Suprapubic skin (tissue), 4 donors: ENCODE measurements at regions not wholly inside any gene's neighbourhood (a gene's known extent, or its start where the extent isn't known, plus 50 kb on each side); places are given as distances from the start of the nearest gene placed in this dataset.

Source experiments
- DNase-seq, 2 donors: peaks; one replicate each; pipeline ENCODE4 v3.0.0-alpha.2; 2019; ENCODE audit warnings: low spot score in 2 of 2
- H3K27ac ChIP-seq: fragments of 200-600 bp; sonication (generic); one replicate; pipeline ENCODE4 v1.5.1; 2019
- H3K27me3 ChIP-seq: fragments of 200-600 bp; sonication (generic); one replicate; pipeline ENCODE4 v1.5.1; 2019
- H3K36me3 ChIP-seq: fragments of 200-600 bp; sonication (generic); one replicate; pipeline ENCODE4 v1.5.1; 2019
- H3K4me1 ChIP-seq: fragments of 200-600 bp; sonication (generic); one replicate; pipeline ENCODE4 v1.5.1; 2019
- H3K4me3 ChIP-seq: fragments of 200-600 bp; sonication (generic); one replicate; pipeline ENCODE4 v1.5.1; 2019; ENCODE audit warnings: mild to moderate bottlenecking
- H3K9me3 ChIP-seq: fragments of 200-600 bp; sonication (generic); one replicate; pipeline ENCODE4 v1.5.1; 2019
- EP300 ChIP-seq: sonication (generic); formaldehyde crosslinking; IDR thresholded peaks from one replicate; pipeline ENCODE4 v1.6.1; 2017; ENCODE audit warnings: antibody characterized with exemption
- POLR2A ChIP-seq, 2 donors: fragments of 450-650 bp; IDR thresholded peaks; one replicate each; pipeline ENCODE4 v1.6.1; 2017; ENCODE audit warnings: antibody characterized with exemption in 2 of 2, mild to moderate bottlenecking in 2 of 2, moderate library complexity in 2 of 2
- POLR2AphosphoS5 ChIP-seq, 3 donors: sonication (generic); formaldehyde crosslinking; IDR thresholded peaks; one replicate each; pipeline ENCODE4 v1.6.1; 2017; ENCODE audit warnings: antibody characterized with exemption in 3 of 3
- WGBS: methylation state at CpG from one replicate; pipeline ENCODE4 v1.1.5; 2018; 5-methylcytosine and 5-hydroxymethylcytosine counted together
- TF ChIP-seq, protein P1 (sequence below), 2 donors: fragments of 200-600 bp in 1 of 2; fragments of 450-650 bp in 1 of 2; sonication (generic) in 1 of 2; IDR thresholded peaks; one replicate each; pipeline ENCODE4 v1.5.1; 2016 to 2019; ENCODE audit warnings: antibody characterized with exemption in 2 of 2, mild to moderate bottlenecking in 1 of 2, moderate library complexity in 1 of 2

GRCh38 chr1:17967623-17968255, 139.9 kb upstream of the IGSF21 start:
- Histone ChIP-seq H3K27ac (no peak overlapping the region), H3K36me3 (no peaks in the 10 kb centered on the region), H3K27me3 (peaks cover 20% of the 10 kb centered on the region), H3K9me3 (no peaks in the 10 kb centered on the region), H3K4me3 (no peak overlapping the region), H3K4me1 (no peaks in the 10 kb centered on the region)
- TF ChIP-seq POLR2AphosphoS5 (IDR thresholded peaks at IDR 0.05) (no peak), POLR2A (IDR thresholded peaks at IDR 0.05) (no peak)
- TF ChIP-seq, protein P1, sequence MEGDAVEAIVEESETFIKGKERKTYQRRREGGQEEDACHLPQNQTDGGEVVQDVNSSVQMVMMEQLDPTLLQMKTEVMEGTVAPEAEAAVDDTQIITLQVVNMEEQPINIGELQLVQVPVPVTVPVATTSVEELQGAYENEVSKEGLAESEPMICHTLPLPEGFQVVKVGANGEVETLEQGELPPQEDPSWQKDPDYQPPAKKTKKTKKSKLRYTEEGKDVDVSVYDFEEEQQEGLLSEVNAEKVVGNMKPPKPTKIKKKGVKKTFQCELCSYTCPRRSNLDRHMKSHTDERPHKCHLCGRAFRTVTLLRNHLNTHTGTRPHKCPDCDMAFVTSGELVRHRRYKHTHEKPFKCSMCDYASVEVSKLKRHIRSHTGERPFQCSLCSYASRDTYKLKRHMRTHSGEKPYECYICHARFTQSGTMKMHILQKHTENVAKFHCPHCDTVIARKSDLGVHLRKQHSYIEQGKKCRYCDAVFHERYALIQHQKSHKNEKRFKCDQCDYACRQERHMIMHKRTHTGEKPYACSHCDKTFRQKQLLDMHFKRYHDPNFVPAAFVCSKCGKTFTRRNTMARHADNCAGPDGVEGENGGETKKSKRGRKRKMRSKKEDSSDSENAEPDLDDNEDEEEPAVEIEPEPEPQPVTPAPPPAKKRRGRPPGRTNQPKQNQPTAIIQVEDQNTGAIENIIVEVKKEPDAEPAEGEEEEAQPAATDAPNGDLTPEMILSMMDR (IDR thresholded peaks at IDR 0.05), result no peak
- 66% methylated on average over 2 of the region's 2 CpGs for WGBS
- DNase-seq, result no peak

GRCh38 chr1:17970757-17971156, 136.8 kb upstream of the IGSF21 start:
- Histone ChIP-seq H3K36me3 (no peaks in the 10 kb centered on the region), H3K9me3 (no peaks in the 10 kb centered on the region), H3K27ac (no peak overlapping the region), H3K27me3 (peaks cover 35% of the 10 kb centered on the region), H3K4me1 (no peaks in the 10 kb centered on the region), H3K4me3 (no peak overlapping the region)
- 89% methylated on average over 5 of the region's 5 CpGs for WGBS
- DNase-seq, result no peak
- TF ChIP-seq EP300 (no peak), POLR2A (IDR thresholded peaks at IDR 0.05) (no peak), POLR2AphosphoS5 (IDR thresholded peaks at IDR 0.05) (no peak)
- TF ChIP-seq, protein P1 (IDR thresholded peaks at IDR 0.05), result no peak

GRCh38 chr1:17973694-17974093, 133.9 kb upstream of the IGSF21 start:
- Histone ChIP-seq H3K27ac (no peak overlapping the region), H3K36me3 (no peaks in the 10 kb centered on the region), H3K9me3 (no peaks in the 10 kb centered on the region), H3K4me1 (no peaks in the 10 kb centered on the region), H3K27me3 (peaks cover 29% of the 10 kb centered on the region), H3K4me3 (no peak overlapping the region)
- WGBS, result 59% methylated on average over 8 of the region's 8 CpGs
- TF ChIP-seq POLR2AphosphoS5 (IDR thresholded peaks at IDR 0.05) (no peak), POLR2A (IDR thresholded peaks at IDR 0.05) (no peak), EP300 (no peak)
- TF ChIP-seq, protein P1 (IDR thresholded peaks at IDR 0.05), result no peak
- DNase-seq, result no peak

DNA sequence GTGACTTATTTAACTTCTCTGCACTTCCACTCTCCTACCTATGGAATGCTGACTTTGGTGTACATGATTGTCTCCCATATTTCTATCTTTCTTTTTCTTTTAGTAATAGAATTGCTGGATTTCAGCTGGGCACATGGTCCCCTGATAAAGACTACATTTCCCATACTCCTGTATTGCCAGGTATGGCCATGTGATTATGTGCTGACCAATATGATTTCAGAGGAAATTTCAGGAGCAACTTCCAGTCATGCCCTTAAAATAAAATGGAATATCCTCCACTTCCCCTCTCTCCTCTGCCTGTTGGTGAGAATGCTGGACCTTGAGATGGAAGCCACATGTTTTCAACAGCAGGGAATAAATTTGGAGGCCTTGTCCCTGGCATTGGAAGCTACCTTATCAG, 130.7 kb upstream of the IGSF21 start:
- peaks cover 43% of the 10 kb centered on the region for H3K27me3 ChIP-seq
- no peak for DNase-seq
- H3K36me3 ChIP-seq, result no peaks in the 10 kb centered on the region
- H3K4me1 ChIP-seq, result no peaks in the 10 kb centered on the region
- no peak overlapping the region for H3K4me3 ChIP-seq
- H3K9me3 ChIP-seq, result no peaks in the 10 kb centered on the region
- H3K27ac ChIP-seq, result no peak overlapping the region
- TF ChIP-seq POLR2A (IDR thresholded peaks at IDR 0.05) (no peak), EP300 (no peak), POLR2AphosphoS5 (IDR thresholded peaks at IDR 0.05) (no peak)
- TF ChIP-seq, protein P1 (IDR thresholded peaks at IDR 0.05), result no peak

DNA sequence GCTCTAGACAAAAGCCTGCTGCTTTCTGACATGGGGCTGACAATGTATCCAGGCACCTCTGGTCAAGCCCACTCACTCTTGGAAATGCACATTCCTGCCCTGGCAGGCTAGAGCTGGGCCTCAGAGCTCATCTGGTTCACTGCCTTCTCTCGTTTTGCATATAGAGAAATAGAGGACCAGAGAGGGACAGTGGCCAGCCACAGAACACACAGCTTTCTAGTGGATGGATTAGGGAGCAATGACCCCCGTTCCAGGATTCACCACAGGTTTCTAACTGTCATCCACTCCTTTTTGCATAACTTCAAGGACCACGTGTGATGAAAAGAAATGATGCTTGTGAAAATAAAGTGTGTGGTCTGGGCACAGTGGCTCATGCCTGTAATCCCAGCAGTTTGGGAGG, 129.6 kb upstream of the IGSF21 start:
- Histone ChIP-seq H3K4me3 (no peak overlapping the region), H3K27me3 (peaks cover 43% of the 10 kb centered on the region), H3K4me1 (no peaks in the 10 kb centered on the region), H3K9me3 (no peaks in the 10 kb centered on the region), H3K27ac (no peak overlapping the region), H3K36me3 (no peaks in the 10 kb centered on the region)
- 66% methylated on average over 3 of the region's 3 CpGs for WGBS
- TF ChIP-seq POLR2AphosphoS5 (IDR thresholded peaks at IDR 0.05) (no peak), EP300 (no peak), POLR2A (IDR thresholded peaks at IDR 0.05) (no peak)
- TF ChIP-seq, protein P1 (IDR thresholded peaks at IDR 0.05), result no peak
- no peak for DNase-seq
